GM13976 (cell line): ENCODE measurements at regions not wholly inside any gene's neighbourhood (a gene's known extent, or its start where the extent isn't known, plus 50 kb on each side); places are given as distances from the start of the nearest gene placed in this dataset.

Experiments used
- DNase-seq: peaks from one replicate; pipeline ENCODE4 v3.0.0; 2012; ENCODE audit warnings: low spot score
- CTCF ChIP-seq: IDR thresholded peaks from 2 replicates; pipeline ENCODE4 v1.5.1; 2012; ENCODE audit warnings: borderline replicate concordance, mild to moderate bottlenecking; ENCODE audit not compliant: insufficient read depth; ENCODE audit errors: extremely low read depth, missing control alignments, control extremely low read depth
- in situ Hi-C: fragments of 300-500 bp; cut with MboI; formaldehyde crosslinking; loops from one replicate; pipeline ENCODE4 v1.12.0; 2022; ENCODE audit warnings: low sequenced_read_pairs, mixed read lengths, inconsistent platforms; ENCODE audit not compliant: unreplicated experiment

GRCh38 chr13:108575430-108575829 lies 54.0 kb upstream of the MYO16 start:
- no peak for TF ChIP-seq CTCF
- no peak for DNase-seq
- in situ Hi-C loops, result no loop called here
